ENCODE measurements at regions not wholly inside any gene's neighbourhood (a gene's known extent, or its start where the extent isn't known, plus 50 kb on each side); places are given as distances from the start of the nearest gene placed in this dataset.

DNA sequence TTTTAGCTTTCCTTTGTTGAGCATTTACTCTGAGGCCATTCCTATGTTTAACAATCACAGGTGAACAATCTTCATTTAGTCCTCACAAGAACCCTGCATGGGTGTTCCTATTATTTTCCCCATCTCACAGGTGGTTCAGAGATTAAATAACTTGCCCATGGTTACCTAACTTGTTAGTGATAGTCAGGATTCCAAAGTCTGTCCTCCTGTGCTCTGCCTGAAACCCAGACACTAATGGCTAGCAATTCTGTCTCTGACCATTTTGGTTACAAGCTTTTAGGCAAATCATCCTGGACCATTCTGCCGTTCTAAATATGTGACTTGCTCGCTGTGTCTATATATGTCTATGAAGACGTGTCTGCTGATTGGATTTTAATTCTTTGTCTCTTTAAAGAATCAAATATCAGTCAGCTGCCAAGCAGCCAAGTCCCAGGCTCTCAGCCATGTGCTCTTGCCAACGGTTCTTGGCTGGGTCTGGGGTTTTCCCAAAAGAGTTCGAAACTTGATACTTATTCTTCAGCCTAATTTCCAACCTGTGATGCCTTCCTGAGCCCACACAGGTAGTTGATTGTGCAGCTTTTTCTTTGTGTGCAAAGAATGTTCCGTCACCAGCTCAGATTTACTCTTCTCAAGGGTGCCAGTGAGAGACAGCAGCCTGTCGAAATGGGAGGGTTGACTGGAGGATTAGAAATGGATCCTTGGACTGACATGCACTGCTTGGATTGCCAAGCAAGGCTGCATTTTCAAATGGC lies 121.7 kb downstream of the NREP start:
- DNase-seq (ENCODE audit: low read depth): peak; percentile 11
- TF ChIP-seq, protein P1, sequence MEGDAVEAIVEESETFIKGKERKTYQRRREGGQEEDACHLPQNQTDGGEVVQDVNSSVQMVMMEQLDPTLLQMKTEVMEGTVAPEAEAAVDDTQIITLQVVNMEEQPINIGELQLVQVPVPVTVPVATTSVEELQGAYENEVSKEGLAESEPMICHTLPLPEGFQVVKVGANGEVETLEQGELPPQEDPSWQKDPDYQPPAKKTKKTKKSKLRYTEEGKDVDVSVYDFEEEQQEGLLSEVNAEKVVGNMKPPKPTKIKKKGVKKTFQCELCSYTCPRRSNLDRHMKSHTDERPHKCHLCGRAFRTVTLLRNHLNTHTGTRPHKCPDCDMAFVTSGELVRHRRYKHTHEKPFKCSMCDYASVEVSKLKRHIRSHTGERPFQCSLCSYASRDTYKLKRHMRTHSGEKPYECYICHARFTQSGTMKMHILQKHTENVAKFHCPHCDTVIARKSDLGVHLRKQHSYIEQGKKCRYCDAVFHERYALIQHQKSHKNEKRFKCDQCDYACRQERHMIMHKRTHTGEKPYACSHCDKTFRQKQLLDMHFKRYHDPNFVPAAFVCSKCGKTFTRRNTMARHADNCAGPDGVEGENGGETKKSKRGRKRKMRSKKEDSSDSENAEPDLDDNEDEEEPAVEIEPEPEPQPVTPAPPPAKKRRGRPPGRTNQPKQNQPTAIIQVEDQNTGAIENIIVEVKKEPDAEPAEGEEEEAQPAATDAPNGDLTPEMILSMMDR (conservative IDR thresholded peaks at IDR 0.05; ENCODE audit: low read depth, low read length): no peak
- no peak overlapping the region for H3K4me3 ChIP-seq (ENCODE audit: low read depth, low read length)

DNA sequence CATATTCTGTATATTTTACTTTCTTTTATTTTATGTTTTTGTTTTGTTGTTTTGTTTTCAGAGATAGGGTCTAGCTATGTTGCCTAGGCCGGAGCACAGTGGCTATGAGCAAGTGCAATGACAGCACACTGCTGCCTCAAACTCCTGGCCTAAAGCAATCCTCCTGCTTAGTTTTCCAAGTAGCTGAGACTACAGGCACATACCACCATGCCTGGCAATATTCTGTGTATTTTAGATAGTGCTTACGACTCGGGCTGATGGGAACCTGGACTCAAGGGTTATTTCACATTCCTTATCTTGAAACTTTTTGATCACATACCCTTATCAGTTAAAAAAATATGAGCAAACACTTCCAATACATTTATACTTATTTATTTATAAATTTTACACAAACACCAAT lies 119.0 kb upstream of the STARD4 start:
- TF ChIP-seq, protein P1 (conservative IDR thresholded peaks at IDR 0.05; ENCODE audit: low read depth, low read length): no peak
- no peak overlapping the region for H3K4me3 ChIP-seq (ENCODE audit: low read depth, low read length)
- no peak for DNase-seq (ENCODE audit: low read depth)

DNA sequence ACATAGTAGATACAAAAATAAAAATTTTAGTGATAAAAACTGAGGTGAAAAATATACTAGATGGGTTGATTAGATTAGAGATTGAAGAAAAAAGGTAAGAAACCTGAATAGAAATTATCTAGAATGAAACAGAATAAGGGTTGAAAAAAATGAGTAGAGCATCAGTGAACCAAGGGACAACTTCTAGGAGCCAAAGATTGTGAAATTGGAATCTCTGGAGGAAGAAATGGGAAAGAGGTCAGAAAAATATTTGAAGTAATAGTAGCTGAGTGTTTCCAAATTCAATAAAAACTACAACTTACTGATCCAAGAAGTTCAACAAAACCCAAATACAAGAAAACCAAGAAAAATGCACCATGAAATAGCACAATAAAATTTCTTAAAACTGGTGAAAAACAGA lies 116.6 kb upstream of the STARD4 start:
- H3K4me3 ChIP-seq (ENCODE audit: low read depth, low read length): no peak overlapping the region
- TF ChIP-seq, protein P1 (conservative IDR thresholded peaks at IDR 0.05; ENCODE audit: low read depth, low read length): no peak
- DNase-seq (ENCODE audit: low read depth): peak; percentile 37

DNA sequence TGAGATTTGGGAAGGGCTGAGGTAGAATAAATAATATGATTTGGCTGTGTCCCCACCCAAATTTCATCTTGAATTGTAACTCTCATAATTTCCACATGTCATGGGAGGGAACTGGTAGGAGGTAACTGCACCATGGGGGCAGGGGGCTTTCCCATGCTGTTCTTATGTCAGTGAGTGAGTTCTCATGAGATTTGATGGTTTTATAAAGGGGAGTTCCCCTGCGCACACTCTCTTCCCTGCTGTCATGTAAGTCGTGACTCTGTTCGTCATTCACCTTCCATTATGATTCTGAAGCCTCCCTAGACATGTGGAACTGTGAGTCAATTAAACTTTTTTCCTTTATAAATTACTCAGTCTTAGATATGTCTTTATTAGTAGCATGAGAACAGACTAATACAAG lies 115.5 kb upstream of the STARD4 start:
- no peak for DNase-seq (ENCODE audit: low read depth)
- H3K4me3 ChIP-seq (ENCODE audit: low read depth, low read length): no peak overlapping the region
- TF ChIP-seq, protein P1 (conservative IDR thresholded peaks at IDR 0.05; ENCODE audit: low read depth, low read length): no peak

DNA sequence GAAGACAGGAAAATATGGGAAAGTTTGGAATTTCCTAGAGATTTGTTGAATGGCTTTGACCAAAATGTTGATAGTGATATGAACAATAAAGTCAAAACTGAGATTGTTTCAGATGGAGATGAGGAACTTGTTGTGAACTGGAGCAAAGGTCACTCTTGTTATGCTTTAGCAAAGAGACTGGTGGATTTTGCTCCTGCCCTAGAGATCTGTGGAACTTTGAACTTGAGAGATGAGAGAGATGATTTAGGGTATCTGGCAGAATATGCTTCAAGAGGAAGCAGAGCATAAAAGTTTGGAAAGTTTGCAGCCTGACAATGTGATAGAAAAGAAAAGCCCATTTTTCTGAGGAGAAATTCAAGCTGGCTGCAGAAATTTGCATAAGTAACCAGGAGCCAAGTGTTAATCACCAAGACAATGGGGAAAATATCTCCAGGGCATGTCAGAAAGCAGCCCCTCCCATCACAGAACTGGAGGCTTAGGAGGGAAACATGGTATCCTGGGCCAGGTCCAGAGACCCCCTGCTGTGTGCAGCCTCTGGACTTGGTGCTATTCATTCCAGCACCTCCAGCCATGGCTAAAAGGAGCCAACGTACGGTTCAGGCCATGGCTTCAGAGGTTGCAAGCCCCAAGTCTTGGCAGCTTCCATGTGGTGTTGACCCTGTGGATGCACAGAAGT lies 114.3 kb upstream of the STARD4 start:
- no peak overlapping the region for H3K4me3 ChIP-seq (ENCODE audit: low read depth, low read length)
- DNase-seq (ENCODE audit: low read depth): no peak
- TF ChIP-seq, protein P1 (conservative IDR thresholded peaks at IDR 0.05; ENCODE audit: low read depth, low read length): no peak

DNA sequence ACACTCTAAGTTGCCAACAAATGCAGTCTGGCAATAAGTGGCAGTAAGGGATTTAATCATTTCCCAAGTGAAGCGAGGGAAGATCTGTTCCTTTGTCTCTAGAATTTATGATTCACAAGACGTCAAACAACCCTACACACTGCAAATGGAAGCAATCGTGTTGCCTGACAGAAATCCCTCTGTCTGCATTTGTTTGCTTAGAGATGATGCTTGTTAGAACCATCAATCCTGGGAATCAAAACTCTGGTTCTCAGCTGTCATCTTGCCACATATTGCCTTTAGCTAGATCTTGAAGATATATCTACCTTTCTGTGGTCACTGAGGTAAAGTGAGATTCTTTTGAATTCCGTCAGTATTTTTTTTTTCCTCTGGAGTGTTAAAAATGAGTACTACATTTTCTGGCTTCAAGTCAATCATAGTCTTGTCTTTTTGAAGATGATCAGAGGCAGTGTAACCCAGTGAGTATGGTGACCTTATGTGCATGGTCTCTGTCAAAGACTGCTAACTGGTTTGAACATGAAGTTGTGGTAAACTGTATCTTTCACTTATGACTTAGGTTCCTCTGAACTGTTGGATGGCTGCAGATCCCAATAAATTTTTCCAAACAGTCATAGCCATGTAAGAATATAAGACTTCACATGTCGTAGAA lies 106.4 kb upstream of the STARD4 start:
- TF ChIP-seq, protein P1 (conservative IDR thresholded peaks at IDR 0.05; ENCODE audit: low read depth, low read length): no peak
- DNase-seq (ENCODE audit: low read depth): no peak
- H3K4me3 ChIP-seq (ENCODE audit: low read depth, low read length): no peak overlapping the region
